Keratinocyte (primary cell): ENCODE measurements at regions not wholly inside any gene's neighbourhood (a gene's known extent, or its start where the extent isn't known, plus 50 kb on each side); places are given as distances from the start of the nearest gene placed in this dataset.

Experiments
- CTCF ChIP-seq, 3 experiments: IDR thresholded peaks in 1 of 3; conservative IDR thresholded peaks in 1 of 3; optimal IDR thresholded peaks in 1 of 3; 2 replicates in 2 of 3; 3 replicates in 1 of 3; pipeline versions ENCODE3 to v1.5.1; 2011; ENCODE audit warnings: low read length in 3 of 3, mild to moderate bottlenecking in 3 of 3, moderate library complexity in 2 of 3, control low read depth in 1 of 3, inconsistent platforms in 1 of 3; ENCODE audit not compliant: insufficient read depth in 2 of 3; ENCODE audit errors: extremely low read depth in 1 of 3
- EZH2 ChIP-seq: IDR thresholded peaks from one replicate; pipeline ENCODE4 v1.6.1; 2012; ENCODE audit warnings: inconsistent platforms, mild to moderate bottlenecking, low read length, moderate library complexity

DNA sequence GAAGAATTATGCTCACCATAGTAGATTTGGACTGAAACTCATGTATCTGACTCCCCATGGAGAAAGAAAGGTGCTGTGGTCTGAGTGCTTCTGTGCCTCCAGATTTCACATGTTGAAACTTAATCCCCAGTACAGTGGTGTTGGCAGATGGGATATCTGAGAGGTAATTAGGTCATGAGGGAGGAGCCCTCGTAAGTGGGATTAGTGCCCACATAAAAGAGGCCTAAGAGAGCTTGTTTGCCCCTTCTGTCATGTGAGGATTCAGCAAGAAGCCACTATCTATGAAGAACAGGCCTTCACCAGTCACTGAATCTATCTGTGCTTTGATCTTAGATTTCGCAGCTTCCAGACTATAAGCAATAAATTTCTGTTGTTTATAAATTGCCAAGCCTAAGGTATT lies 150.1 kb downstream of the PLPP3 start:
- TF ChIP-seq CTCF (optimal IDR thresholded peaks at IDR 0.05 in 1 of 3, IDR thresholded peaks at IDR 0.05 in 1 of 3, conservative IDR thresholded peaks at IDR 0.05 in 1 of 3; ENCODE audit: extremely low read depth in 1 of 3, insufficient read depth in 2 of 3, low read length in 3 of 3) (no peak), EZH2 (no peak)
